GM21381 (cell line): ENCODE measurements at regions not wholly inside any gene's neighbourhood (a gene's known extent, or its start where the extent isn't known, plus 50 kb on each side); places are given as distances from the start of the nearest gene placed in this dataset.
A peak's percentile ranks its signal among the peaks of the same experiment; 100 is the strongest.

Source experiments
- ATAC-seq: cut with Tn5 transposase; IDR thresholded peaks from one replicate; pipeline ENCODE4 v1.9.1; 2021; ENCODE audit warnings: mild to moderate bottlenecking, moderate library complexity; ENCODE audit not compliant: unreplicated experiment

GRCh38 chr10:31614611-31615010 lies 295.6 kb downstream of the ZEB1 start:
- ATAC-seq: no peak

GRCh38 chr10:31612082-31612481 lies 293.1 kb downstream of the ZEB1 start:
- ATAC-seq: no peak

GRCh38 chr10:31611161-31611560 lies 292.1 kb downstream of the ZEB1 start:
- ATAC-seq: no peak

GRCh38 chr10:31607481-31607880 lies 288.5 kb downstream of the ZEB1 start:
- ATAC-seq: no peak

- no peak for ATAC-seq
Measured at GRCh38 chr10:31606841-31607240, 287.8 kb downstream of the ZEB1 start.

- ATAC-seq: no peak
Measured at GRCh38 chr10:31605861-31606525, 287.0 kb downstream of the ZEB1 start.

GRCh38 chr10:31605426-31605825 lies 286.4 kb downstream of the ZEB1 start:
- ATAC-seq: no peak

GRCh38 chr10:31604646-31605170 lies 285.7 kb downstream of the ZEB1 start:
- ATAC-seq: no peak

- ATAC-seq: no peak
Measured at GRCh38 chr10:31604096-31604495, 285.1 kb downstream of the ZEB1 start.

- peak; percentile 97 for ATAC-seq
Measured at GRCh38 chr10:31603235-31604087, 284.4 kb downstream of the ZEB1 start.

- no peak for ATAC-seq
Measured at GRCh38 chr10:31602541-31603234, 283.7 kb downstream of the ZEB1 start.

GRCh38 chr10:31601136-31601535 lies 282.1 kb downstream of the ZEB1 start:
- ATAC-seq: no peak

GRCh38 chr10:31599626-31600504 lies 280.8 kb downstream of the ZEB1 start:
- no peak for ATAC-seq

- ATAC-seq: no peak
Measured at GRCh38 chr10:31596765-31597164, 277.7 kb downstream of the ZEB1 start.

GRCh38 chr10:31595992-31596391 lies 277.0 kb downstream of the ZEB1 start:
- no peak for ATAC-seq

GRCh38 chr10:31594347-31594873 lies 275.4 kb downstream of the ZEB1 start:
- no peak for ATAC-seq

- ATAC-seq: no peak
Measured at GRCh38 chr10:31593124-31593523, 274.1 kb downstream of the ZEB1 start.

GRCh38 chr10:31591569-31591968 lies 272.6 kb downstream of the ZEB1 start:
- ATAC-seq: no peak

- no peak for ATAC-seq
Measured at GRCh38 chr10:31590023-31590800, 271.2 kb downstream of the ZEB1 start.
